ENCODE measurements at regions not wholly inside any gene's neighbourhood (a gene's known extent, or its start where the extent isn't known, plus 50 kb on each side); places are given as distances from the start of the nearest gene placed in this dataset.

DNA sequence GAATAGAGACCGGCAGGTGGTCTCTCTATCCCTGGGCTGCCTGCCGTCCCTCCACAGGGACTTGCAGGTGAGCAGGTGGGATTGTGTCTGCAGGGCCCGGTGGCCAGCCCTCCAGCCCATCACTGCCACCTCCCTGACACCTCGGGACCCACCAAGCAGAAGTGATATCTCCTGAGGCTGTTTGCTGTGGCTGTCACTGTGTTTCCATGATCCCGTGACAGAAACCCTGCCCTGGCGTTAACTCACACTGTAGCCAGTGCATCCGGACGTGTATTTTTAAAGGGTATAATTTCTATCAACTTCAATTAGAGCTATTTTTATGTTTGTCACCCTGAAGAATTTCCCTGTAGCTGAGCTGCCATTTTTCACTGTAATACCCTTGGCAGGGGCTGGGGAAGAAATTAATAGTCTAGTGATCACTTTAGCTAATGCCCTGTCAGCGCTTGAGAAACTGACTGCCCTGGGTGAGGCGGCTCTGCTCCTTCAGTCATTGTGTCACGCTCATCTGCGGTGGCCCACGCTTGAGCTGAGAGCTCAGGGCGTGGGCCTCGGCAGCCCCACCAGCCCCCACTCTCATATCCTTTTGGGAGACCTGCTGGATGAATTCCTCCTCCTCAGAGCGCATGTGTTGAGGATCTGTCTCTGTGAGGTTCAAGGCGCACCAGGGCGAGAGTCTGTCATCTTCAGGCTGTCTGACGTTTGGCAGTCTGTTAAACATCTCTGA is 229.9 kb upstream of the CIBAR2 start:
- TF ChIP-seq, protein P1, sequence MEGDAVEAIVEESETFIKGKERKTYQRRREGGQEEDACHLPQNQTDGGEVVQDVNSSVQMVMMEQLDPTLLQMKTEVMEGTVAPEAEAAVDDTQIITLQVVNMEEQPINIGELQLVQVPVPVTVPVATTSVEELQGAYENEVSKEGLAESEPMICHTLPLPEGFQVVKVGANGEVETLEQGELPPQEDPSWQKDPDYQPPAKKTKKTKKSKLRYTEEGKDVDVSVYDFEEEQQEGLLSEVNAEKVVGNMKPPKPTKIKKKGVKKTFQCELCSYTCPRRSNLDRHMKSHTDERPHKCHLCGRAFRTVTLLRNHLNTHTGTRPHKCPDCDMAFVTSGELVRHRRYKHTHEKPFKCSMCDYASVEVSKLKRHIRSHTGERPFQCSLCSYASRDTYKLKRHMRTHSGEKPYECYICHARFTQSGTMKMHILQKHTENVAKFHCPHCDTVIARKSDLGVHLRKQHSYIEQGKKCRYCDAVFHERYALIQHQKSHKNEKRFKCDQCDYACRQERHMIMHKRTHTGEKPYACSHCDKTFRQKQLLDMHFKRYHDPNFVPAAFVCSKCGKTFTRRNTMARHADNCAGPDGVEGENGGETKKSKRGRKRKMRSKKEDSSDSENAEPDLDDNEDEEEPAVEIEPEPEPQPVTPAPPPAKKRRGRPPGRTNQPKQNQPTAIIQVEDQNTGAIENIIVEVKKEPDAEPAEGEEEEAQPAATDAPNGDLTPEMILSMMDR (IDR thresholded peaks at IDR 0.05 in 4 of 5, conservative IDR thresholded peaks at IDR 0.05 in 1 of 5) = no peak
- TF ChIP-seq POLR2A (IDR thresholded peaks at IDR 0.05) = no peak
